ENCODE measurements at regions not wholly inside any gene's neighbourhood (a gene's known extent, or its start where the extent isn't known, plus 50 kb on each side); places are given as distances from the start of the nearest gene placed in this dataset.

- intact Hi-C loops (cut with DNase I) = no loop called here
- no peak for ATAC-seq
- DNase-seq = no peak
These were observed 118.8 kb upstream of the CTAGE1 start for GRCh38 chr18:22536558-22536957.

GRCh38 chr18:22538426-22538825 lies 120.7 kb upstream of the CTAGE1 start:
- peak; percentile 32 to 88 for ATAC-seq
- no peak for DNase-seq
- intact Hi-C loops (cut with DNase I) = no loop called here

- intact Hi-C loops (cut with DNase I) = no loop called here
- ATAC-seq (peak in 1 of 2 donors; percentile 61), DNase-seq (peak; percentile 59)
These were observed 121.5 kb upstream of the CTAGE1 start for GRCh38 chr18:22539051-22539765.

DNA sequence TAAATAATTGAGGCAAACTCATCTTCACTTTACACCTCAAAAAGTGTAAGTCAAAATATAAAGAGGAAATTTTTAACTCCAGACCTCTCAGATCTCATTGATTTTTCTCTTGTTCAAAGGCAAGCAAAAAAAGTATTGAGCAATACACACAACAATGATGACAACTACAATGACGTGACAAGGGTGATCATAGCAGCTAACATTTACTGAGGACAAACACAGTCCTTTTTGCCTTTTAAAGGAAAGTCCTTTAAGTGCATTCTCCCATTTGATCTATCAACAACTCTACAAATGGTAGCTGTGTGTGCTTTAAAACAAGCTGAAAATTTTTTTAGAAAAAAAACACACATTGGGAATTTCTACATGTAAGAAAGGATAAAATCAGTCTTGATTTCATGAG lies 123.5 kb upstream of the CTAGE1 start:
- ATAC-seq = no peak
- intact Hi-C loops (cut with DNase I) = loop anchor here in 1 of 2 donors (10.0 kb wide), 1 partner anchor 46 kb away; no protein-coding TSS in a partner anchor
- DNase-seq = no peak

- ATAC-seq (peak; percentile 67 to 78), DNase-seq (no peak)
- intact Hi-C loops (cut with DNase I) = loop anchor here in 1 of 2 donors (10.0 kb wide), 1 partner anchor 48 kb away; no protein-coding TSS in a partner anchor
These were observed 124.7 kb upstream of the CTAGE1 start for GRCh38 chr18:22542406-22542835.

DNA sequence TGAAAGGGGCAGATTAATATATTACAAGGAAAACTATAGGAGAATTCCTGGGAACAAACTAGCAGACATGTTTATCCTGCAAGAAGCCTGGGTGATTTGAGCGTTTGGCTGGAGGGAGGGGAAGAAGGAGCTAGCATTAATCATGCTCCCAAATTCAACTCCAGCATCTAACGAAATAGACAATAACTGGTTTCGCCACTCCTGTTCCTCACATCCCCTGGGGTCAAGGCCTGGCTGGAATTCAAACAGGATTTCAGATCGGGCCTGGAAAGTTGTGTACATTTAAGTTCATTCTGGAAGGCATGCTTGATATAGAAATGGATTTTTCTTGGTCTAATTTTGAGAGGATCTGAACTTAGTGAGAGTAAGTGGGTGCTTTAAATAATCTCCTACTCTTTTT lies 126.1 kb upstream of the CTAGE1 start:
- DNase-seq (no peak), ATAC-seq (no peak)
- intact Hi-C loops (cut with DNase I) = loop anchor here in 1 of 2 donors (10.0 kb wide), 1 partner anchor 49 kb away; no protein-coding TSS in a partner anchor

DNA sequence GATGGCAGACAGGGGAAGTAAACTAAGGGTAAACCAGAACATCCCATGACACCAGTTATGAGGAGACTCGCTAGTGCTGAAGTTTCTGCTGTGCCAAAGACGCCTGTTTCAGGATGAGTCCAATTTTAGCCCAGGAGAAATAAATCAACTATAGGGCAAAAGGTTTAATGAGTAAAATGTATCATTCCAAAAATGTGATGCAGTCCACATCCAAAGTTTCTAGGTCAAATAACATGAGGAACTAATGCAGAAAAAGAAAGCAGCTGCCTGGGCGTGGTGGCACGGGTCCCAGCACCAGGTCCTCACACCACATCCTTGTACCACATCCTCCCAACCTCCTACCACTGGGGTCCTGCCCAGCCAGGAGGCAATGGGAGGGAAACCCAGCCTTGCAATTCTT lies 126.9 kb upstream of the CTAGE1 start:
- ATAC-seq = no peak
- intact Hi-C loops (cut with DNase I) = loop anchor here in 1 of 2 donors (10.0 kb wide), 1 partner anchor 50 kb away; no protein-coding TSS in a partner anchor
- DNase-seq = no peak

DNA sequence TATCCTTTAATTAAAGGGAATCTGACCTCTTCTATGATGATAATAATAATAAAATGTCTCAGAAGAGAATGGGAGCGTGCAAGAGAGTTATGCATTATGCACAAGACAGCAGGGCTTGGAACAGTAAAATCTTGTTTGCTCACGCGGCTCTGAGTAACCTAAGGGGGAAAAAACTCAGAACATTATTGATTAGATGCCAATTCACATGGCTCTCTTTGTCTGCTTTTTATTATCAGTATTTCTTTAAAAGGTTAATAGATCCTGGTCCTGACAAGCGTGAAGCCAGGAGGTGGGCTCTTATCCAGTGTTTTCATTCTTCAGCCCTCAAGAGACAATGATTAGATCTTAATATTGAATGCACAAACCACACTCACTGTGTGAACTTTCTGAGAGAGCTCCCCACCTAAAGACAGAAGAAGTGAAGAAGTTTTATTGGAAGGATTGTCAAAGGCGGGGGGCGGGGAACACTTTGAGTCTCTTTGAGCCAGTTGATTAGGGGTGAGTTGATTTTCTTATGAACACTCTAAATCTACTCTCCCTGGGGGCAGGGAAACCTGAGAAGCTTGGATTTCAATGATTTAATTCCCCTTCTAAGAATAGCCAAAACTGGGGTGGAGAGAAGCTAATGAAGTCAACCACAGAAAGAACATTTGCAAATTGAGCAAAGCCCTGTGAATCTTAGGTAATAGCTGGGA lies 127.5 kb upstream of the CTAGE1 start:
- no peak for ATAC-seq
- no peak for DNase-seq
- intact Hi-C loops (cut with DNase I) = loop anchor here in 1 of 2 donors (10.0 kb wide), 1 partner anchor 50 kb away; no protein-coding TSS in a partner anchor

GRCh38 chr18:22546905-22547570 lies 129.3 kb upstream of the CTAGE1 start:
- ATAC-seq = peak; percentile 24 to 35
- no peak for DNase-seq
- intact Hi-C loops (cut with DNase I) = loop anchor here in 1 of 2 donors (10.0 kb wide), 1 partner anchor 52 kb away; no protein-coding TSS in a partner anchor

- intact Hi-C loops (cut with DNase I) = loop anchor here in 1 of 2 donors (10.0 kb wide), 1 partner anchor 53 kb away; no protein-coding TSS in a partner anchor
- ATAC-seq (peak; percentile 71), DNase-seq (no peak)
These were observed 130.3 kb upstream of the CTAGE1 start for GRCh38 chr18:22547807-22548561.

DNA sequence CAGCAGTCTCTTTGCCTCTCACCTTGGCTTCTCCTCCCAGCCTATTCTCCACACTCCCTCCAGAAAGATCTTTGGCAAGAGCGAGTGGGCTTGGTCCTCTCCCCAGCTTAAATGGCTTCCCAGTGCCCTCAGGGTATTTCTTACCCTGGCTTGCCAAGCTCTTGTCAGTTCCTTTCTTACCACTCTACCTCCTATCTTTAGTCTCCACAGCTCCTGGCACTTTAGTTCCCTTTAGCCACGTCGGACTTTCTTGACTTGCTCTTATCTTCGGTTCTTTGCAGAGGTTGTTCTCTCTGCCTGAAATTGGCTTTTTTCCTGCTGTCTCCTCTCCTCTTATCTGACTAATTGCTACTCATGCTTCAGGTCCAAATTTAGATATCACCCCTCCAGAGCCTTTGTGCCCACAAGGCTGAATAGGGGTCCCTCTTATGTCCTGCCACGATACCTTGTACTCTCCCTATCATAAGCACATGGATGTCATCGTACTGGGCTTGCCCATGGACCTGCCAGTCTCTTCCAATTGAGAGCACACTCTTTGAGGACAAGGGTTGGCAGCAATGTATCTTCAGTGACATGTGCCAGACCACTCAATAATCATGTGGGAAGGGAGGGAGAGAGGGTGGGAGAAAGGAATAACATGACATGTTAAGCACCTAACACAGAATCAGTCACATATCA lies 131.7 kb upstream of the CTAGE1 start:
- intact Hi-C loops (cut with DNase I) = loop anchor here in 1 of 2 donors (10.0 kb wide), 1 partner anchor 55 kb away; no protein-coding TSS in a partner anchor
- peak in 1 of 2 donors; percentile 61 for ATAC-seq
- no peak for DNase-seq

- intact Hi-C loops (cut with DNase I) = loop anchor here in 1 of 2 donors (10.0 kb wide), 1 partner anchor 186 kb away; no protein-coding TSS in a partner anchor
- no peak for ATAC-seq
- DNase-seq = no peak
These were observed 132.7 kb upstream of the CTAGE1 start for GRCh38 chr18:22550366-22550765.

GRCh38 chr18:22550861-22551260 lies 133.1 kb upstream of the CTAGE1 start:
- ATAC-seq (no peak), DNase-seq (no peak)
- intact Hi-C loops (cut with DNase I) = loop anchor here in 1 of 2 donors (10.0 kb wide), 1 partner anchor 186 kb away; no protein-coding TSS in a partner anchor

- no peak for DNase-seq
- intact Hi-C loops (cut with DNase I) = loop anchor here in 1 of 2 donors (10.0 kb wide), 1 partner anchor 187 kb away; no protein-coding TSS in a partner anchor
- ATAC-seq = peak in 1 of 2 donors; percentile 17
These were observed 133.9 kb upstream of the CTAGE1 start for GRCh38 chr18:22551536-22552151.

DNA sequence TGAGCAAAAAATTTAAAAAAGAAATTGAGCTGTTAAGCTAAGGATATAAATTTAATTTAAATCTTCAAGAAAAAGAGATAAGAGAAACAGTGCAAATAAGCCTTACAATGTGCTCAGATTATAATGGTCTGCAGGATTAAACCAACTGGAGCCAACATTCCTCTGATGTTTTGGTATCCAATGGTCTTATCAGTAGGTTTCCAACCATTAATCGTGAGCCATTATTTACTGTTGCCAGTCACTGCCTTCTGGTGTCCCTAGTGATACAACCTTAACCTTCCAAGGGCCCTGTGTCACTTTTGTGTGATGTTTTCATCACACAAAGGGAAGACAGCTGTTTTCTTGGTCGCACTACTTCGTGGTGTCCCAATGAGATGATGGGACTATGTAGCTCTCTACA lies 134.5 kb upstream of the CTAGE1 start:
- ATAC-seq (no peak), DNase-seq (no peak)
- intact Hi-C loops (cut with DNase I) = loop anchor here in 1 of 2 donors (10.0 kb wide), 1 partner anchor 187 kb away; no protein-coding TSS in a partner anchor

- intact Hi-C loops (cut with DNase I) = loop anchor here in 1 of 2 donors (10.0 kb wide), 1 partner anchor 188 kb away; no protein-coding TSS in a partner anchor
- DNase-seq = no peak
- no peak for ATAC-seq
These were observed 135.3 kb upstream of the CTAGE1 start for GRCh38 chr18:22552899-22553460.
